ENCODE measurements at regions not wholly inside any gene's neighbourhood (a gene's known extent, or its start where the extent isn't known, plus 50 kb on each side); places are given as distances from the start of the nearest gene placed in this dataset.

DNA sequence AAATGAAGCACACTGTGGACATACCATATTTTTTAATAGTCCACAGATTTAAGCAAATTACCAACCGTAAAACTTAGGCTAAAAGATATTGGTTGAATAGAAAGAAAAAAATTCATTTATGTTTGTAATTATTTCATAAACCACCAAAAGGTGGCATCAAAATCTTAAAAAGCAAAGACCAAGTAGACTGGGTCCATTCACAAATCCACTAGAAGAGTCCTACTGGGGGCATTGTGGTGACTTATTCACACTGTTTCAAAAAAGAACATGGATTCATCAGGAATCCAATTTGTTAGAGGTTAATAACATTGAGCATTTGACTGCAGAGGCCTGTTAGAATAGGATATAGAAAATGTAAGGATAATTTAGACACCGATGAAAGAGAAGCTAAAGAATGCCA, 194.9 kb upstream of the KYNU start:
- TF ChIP-seq POLR2A (IDR thresholded peaks at IDR 0.05) = no peak
- no peak for TF ChIP-seq POLR2AphosphoS5 (IDR thresholded peaks at IDR 0.05)
- no peak for TF ChIP-seq EP300 (IDR thresholded peaks at IDR 0.05)

All from upper lobe of left lung (tissue), 4 donors.